ENCODE measurements at regions not wholly inside any gene's neighbourhood (a gene's known extent, or its start where the extent isn't known, plus 50 kb on each side); places are given as distances from the start of the nearest gene placed in this dataset.

- TF ChIP-seq TAF1 (IDR thresholded peaks at IDR 0.05; ENCODE audit: low read depth) (no peak), REST (IDR thresholded peaks at IDR 0.05; ENCODE audit: low read depth) (no peak), NFIC (IDR thresholded peaks at IDR 0.05) (no peak), TCF12 (IDR thresholded peaks at IDR 0.05; ENCODE audit: low read depth) (no peak), ZBTB7A (IDR thresholded peaks at IDR 0.05; ENCODE audit: low read depth) (no peak), RAD21 (IDR thresholded peaks at IDR 0.05; ENCODE audit: low read depth) (no peak), TEAD4 (IDR thresholded peaks at IDR 0.05) (no peak), CEBPB (IDR thresholded peaks at IDR 0.05) (no peak), EP300 (IDR thresholded peaks at IDR 0.05; ENCODE audit: borderline replicate concordance) (no peak)
Observed at GRCh38 chr17:79255046-79255445, 180.4 kb downstream of the ENGASE start.

- TF ChIP-seq CREB1 (IDR thresholded peaks at IDR 0.05; ENCODE audit: low read depth) (no peak), TEAD4 (IDR thresholded peaks at IDR 0.05) (no peak), RAD21 (IDR thresholded peaks at IDR 0.05; ENCODE audit: low read depth) (no peak), EGR1 (IDR thresholded peaks at IDR 0.05) (no peak), MAX (IDR thresholded peaks at IDR 0.05) (no peak), TCF12 (IDR thresholded peaks at IDR 0.05; ENCODE audit: low read depth) (no peak), FOXM1 (IDR thresholded peaks at IDR 0.05; ENCODE audit: borderline replicate concordance, low read depth) (no peak), REST (IDR thresholded peaks at IDR 0.05; ENCODE audit: low read depth) (no peak), EP300 (IDR thresholded peaks at IDR 0.05; ENCODE audit: borderline replicate concordance) (no peak), TAF1 (IDR thresholded peaks at IDR 0.05; ENCODE audit: low read depth) (no peak), USF1 (IDR thresholded peaks at IDR 0.05) (no peak), ZBTB7A (IDR thresholded peaks at IDR 0.05; ENCODE audit: low read depth) (no peak), YY1 (IDR thresholded peaks at IDR 0.05; ENCODE audit: low read depth) (no peak), CEBPB (IDR thresholded peaks at IDR 0.05) (no peak), NFIC (IDR thresholded peaks at IDR 0.05) (no peak)
Observed at GRCh38 chr17:79252886-79253285, 178.3 kb downstream of the ENGASE start.

GRCh38 chr17:79251824-79252223 is 177.2 kb downstream of the ENGASE start:
- TF ChIP-seq FOXM1 (IDR thresholded peaks at IDR 0.05; ENCODE audit: borderline replicate concordance, low read depth) (no peak), TAF1 (IDR thresholded peaks at IDR 0.05; ENCODE audit: low read depth) (no peak), MAX (IDR thresholded peaks at IDR 0.05) (no peak)

GRCh38 chr17:79249929-79250521 is 175.4 kb downstream of the ENGASE start:
- TF ChIP-seq YY1 (IDR thresholded peaks at IDR 0.05; ENCODE audit: low read depth), result no peak
- no peak for TF ChIP-seq CREB1 (IDR thresholded peaks at IDR 0.05; ENCODE audit: low read depth)
- TF ChIP-seq RAD21 (IDR thresholded peaks at IDR 0.05; ENCODE audit: low read depth), result no peak
- no peak for TF ChIP-seq NFIC (IDR thresholded peaks at IDR 0.05)
- no peak for TF ChIP-seq EGR1 (IDR thresholded peaks at IDR 0.05)
- TF ChIP-seq FOXM1 (IDR thresholded peaks at IDR 0.05; ENCODE audit: borderline replicate concordance, low read depth), result no peak
- TF ChIP-seq MAX (IDR thresholded peaks at IDR 0.05), result no peak
- no peak for TF ChIP-seq ZBTB7A (IDR thresholded peaks at IDR 0.05; ENCODE audit: low read depth)
- no peak for TF ChIP-seq USF1 (IDR thresholded peaks at IDR 0.05)
- TF ChIP-seq TCF12 (IDR thresholded peaks at IDR 0.05; ENCODE audit: low read depth), result no peak
- TF ChIP-seq REST (IDR thresholded peaks at IDR 0.05; ENCODE audit: low read depth), result no peak
- TF ChIP-seq EP300 (IDR thresholded peaks at IDR 0.05; ENCODE audit: borderline replicate concordance), result no peak
- no peak for TF ChIP-seq TEAD4 (IDR thresholded peaks at IDR 0.05)
- no peak for TF ChIP-seq TAF1 (IDR thresholded peaks at IDR 0.05; ENCODE audit: low read depth)
- no peak for TF ChIP-seq CEBPB (IDR thresholded peaks at IDR 0.05)
